ENCODE measurements at regions not wholly inside any gene's neighbourhood (a gene's known extent, or its start where the extent isn't known, plus 50 kb on each side); places are given as distances from the start of the nearest gene placed in this dataset.
A peak's percentile ranks its signal among the peaks of the same experiment; 100 is the strongest.

DNA sequence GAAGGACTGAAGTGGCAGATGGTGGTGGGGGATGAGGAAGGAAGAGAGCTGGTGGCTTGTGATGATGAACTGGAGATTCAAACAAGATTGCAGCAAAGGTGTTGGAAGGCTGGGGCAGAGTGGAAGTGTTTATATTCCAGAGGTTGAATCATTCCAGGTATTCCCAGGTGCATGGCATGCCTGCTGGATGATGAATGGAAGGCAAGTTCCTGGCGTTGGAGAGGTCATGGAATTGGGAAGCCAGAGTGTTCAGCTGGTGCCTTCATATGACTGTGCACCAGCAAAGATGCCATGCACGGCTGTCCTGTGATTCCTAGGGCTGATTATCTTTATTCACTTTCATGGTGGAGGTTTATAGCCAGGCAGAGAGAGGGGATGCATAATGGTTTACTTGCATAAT is 135.8 kb upstream of the PUDP start:
- no peak for DNase-seq (ENCODE audit: low read depth, low spot score)

DNA sequence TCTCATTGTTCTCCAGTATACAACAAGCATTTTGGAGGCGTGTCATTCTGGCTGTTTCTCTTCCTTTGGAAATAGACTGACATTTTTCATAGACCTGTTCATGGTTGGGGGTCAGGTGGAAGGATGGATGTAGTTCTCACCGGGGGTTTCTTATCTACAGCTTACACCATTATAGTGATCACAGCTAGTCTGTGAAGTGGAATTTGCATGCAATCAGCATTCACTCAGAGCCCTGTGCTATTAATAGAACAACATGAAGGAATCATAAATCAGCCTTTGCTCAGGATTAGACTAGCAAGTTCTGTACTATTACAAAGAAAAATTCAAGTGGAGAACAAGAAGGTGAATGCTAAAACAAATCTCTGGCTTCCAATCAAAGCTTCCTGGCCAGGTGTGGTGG is 132.6 kb upstream of the PUDP start:
- DNase-seq (ENCODE audit: low read depth, low spot score): no peak

DNA sequence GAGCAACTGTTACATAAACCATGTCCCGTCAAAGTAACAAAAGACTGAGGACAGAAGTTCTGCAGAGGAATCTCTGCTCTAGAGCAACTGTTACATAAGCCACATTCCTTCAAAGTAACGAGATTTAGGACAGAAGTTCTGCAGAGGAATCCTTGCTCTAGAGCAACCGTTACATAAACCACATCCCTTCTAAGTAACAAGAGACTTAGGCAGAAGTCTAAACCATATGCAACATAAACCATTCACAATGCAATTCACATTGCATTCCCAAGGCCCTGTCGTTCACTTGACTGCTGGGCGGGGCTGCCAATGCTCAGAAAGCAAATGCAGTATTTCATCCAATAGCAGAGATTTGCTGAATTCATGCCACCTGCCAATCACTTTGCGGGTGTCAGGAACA is 124.4 kb upstream of the PUDP start:
- no peak for DNase-seq (ENCODE audit: low read depth, low spot score)

DNA sequence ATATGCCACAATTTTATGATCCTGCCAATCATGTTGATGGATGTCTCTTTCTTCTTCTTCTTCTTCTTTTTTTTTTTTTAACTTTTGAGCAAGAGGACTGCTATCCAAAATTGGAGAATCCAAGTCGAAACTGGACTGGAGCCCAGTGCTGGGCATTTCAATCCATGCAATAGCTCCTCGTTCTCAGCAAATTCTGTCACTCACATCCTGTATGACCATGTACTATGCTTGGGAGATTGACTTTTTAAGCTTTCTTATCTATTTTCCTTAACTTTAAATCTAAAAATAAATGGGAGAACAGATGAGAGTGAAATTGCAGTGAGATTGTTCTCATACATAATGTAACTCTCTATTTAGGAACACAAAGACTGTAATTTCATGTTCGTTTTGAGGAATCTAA is 123.0 kb upstream of the PUDP start:
- DNase-seq (ENCODE audit: low read depth, low spot score): no peak

DNA sequence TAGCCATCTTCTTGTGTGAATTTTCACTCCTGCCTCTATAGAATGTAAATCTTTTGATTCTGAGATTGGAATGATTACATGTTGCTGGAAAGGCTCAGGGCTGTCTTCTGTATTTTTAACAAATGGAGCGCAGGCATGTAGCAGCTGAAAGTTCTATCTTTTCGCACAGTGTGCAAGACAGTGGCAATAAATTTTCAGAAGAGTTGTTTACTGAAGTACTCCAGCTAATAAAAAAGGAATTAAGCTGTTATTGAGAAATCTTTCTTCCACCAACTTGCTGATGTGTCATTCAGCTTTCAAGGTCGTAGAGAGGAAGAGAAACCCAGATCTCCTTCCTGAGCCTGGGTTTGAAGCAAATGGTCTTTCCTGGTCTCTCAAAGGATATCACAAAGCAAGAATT is 122.0 kb upstream of the PUDP start:
- DNase-seq (ENCODE audit: low read depth, low spot score): no peak

DNA sequence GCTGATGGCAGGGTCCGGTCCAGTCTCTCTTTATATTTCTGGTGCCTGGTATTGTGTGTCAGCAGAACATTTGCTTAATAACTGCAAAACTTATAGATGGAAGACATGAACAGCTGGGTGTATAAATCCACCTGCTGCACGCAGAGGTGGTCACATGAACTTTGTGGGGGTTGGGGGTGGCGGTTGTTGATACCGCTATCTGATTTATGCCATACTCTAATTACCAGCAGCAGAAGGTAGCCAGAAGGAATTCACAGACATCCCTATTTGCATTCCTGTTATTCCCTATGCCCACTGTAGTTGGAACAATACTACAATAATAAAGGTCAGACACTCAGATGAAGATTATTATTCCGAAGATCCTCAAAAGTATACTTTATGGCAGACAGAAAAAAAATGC is 121.6 kb upstream of the PUDP start:
- no peak for DNase-seq (ENCODE audit: low read depth, low spot score)

DNA sequence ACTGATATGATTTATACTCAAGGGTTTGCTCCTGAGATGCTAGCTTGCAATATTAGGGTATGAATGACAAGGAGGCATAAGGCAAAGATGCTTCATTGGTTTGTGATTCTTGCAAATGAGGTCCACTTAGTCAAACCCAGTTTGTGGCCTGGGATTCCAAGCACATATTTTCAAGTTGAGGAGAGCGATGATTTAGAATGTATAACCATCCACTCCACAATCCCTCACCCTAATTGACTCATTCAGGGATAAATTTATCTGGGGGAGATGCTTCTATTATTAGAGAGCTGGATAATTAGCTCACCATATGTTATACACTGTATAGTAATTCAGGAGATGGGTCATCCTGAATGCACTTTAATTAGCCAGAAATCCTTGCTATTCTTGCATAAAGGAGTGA is 118.3 kb upstream of the PUDP start:
- DNase-seq (ENCODE audit: low read depth, low spot score): no peak

DNA sequence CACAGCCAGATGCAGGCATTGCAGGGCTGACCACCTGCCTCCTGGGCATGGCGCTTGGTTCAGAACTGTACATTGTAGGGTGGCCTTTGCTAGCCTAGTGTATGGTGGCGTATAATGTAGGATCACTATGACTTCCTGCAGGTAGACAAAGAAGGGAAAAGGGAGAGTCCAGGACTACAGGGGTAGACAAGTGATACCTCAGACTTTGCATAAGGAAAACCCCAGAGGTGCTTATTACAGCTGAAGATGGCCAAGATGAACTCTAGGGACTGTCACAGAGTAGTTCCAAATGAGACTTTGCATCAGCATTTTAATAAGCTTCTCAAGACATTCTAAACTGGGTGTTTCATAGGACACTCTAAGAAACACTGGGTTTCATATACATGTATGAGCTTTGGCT is 116.4 kb upstream of the PUDP start:
- DNase-seq (ENCODE audit: low read depth, low spot score): no peak

DNA sequence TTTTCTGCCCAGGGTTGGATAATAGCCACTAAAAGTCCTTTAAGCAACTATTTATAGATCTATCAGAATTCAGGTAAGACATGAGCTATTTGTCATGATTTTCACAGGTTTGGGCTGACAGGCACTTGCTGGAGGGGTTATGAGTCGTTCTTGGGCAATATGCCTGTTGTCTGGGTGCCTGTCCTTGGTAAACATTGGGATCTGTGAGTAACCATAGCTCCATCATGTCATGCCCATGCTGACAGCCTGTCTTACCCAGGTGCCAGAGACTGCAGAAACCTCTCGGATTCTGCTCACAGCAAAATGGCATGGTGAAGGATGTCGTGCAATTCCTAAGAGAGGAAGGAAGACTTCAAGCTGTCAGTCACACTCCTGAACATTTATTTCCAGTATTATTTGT is 116.0 kb upstream of the PUDP start:
- DNase-seq (ENCODE audit: low read depth, low spot score): no peak

DNA sequence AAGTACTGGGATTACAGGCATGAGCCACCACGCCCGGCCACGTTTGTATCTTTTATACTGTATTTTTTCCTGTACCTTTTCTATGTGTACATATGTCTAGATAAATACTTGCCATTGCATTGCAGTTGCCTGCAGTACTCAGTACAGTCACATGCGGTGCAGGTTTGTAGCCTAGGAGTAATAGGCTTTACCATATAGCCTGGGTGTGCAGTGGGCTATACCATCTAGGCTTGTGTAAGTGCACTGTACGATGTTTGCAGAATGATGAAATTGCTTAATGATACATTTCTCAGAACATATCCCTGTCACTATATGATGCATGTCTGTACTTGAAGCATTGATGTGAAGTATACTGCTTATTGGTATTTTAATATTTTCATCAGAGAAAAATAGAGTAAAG is 115.4 kb upstream of the PUDP start:
- DNase-seq (ENCODE audit: low read depth, low spot score): no peak

DNA sequence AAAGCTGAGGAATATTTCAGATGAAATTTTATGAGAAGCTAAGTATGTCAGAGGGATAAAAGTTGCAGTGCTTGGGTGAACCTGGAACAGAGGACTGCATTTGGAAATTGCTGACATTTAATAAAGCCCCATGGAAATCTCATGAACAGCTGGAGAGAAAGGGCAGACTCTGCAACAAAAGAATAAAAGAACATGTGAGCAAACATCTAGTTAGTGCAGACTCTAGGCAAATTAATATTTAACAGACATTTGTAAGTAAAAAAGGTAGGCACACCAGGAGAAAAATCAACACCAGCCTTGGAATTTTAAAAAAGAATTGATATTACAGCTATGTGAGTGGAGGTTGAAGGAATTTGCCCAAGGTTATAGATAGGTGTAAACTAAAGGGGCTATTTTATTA is 114.6 kb upstream of the PUDP start:
- no peak for DNase-seq (ENCODE audit: low read depth, low spot score)

DNA sequence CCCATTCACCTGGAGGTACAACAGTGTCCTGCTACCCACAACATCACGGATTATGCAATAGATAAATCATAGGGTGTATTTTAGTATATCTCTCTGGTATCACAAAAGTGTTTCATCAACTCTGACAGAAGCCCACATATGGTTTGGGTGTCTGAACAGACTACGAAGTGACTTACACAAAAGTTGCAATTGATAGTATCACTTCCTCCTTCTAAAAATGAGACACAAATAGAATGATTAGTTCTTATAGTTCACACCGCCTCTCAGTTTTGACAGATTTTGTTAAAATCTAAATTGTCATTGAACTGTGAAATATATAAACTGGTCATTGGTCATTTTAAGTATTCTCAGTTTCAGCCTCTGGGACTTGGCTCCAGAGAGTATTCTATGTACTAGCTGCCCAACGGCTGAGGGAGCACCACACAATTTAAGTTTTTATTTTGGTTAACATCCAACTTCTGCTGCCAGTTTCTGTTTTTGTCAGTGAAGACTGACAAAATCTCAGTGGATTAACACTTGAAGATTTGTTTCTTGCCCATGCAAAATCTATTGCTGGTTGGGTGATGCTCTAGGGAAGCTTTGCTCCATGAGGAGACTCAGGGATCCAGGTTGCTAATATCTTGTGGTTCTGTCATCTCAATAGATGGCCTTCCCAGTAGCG is 113.8 kb upstream of the PUDP start:
- no peak for DNase-seq (ENCODE audit: low read depth, low spot score)

DNA sequence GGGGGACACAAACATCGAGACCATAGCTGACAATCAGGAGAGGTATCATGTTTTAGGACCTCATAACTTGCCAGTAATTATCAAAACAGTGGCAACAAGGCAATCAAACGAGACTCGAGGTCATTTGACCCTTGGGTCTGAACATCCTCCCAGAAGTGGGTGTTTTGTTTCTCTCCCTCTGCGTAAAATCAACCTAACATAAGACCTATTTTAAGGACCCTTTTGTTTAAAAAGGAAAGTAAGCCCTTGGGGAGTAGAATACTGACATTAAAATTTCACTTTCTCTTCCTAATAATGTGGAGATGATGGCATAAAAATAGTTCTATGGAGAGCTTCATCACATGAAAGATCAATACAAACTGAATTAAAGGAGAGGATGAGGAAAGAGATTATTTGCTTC is 106.2 kb upstream of the PUDP start:
- DNase-seq (ENCODE audit: low read depth, low spot score): no peak

DNA sequence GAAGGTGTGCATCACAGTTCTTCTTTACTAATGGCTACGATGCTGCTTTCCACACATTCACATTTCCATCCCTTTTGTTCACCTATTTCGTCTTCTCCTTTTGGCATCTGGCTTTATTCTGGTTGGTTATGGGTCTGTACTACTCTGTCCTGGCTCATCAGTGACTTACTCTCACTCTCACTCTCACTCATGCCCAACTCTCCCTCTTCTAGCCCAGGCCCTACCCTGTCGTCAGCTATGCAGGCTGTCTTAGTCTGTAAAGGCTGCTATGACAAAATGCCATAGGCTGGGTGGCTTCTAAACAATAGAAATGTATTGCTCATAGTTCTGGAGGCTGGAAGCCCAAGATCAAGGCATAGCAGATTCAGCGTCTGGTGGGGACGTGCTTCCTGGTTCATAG is 105.6 kb upstream of the PUDP start:
- no peak for DNase-seq (ENCODE audit: low read depth, low spot score)

DNA sequence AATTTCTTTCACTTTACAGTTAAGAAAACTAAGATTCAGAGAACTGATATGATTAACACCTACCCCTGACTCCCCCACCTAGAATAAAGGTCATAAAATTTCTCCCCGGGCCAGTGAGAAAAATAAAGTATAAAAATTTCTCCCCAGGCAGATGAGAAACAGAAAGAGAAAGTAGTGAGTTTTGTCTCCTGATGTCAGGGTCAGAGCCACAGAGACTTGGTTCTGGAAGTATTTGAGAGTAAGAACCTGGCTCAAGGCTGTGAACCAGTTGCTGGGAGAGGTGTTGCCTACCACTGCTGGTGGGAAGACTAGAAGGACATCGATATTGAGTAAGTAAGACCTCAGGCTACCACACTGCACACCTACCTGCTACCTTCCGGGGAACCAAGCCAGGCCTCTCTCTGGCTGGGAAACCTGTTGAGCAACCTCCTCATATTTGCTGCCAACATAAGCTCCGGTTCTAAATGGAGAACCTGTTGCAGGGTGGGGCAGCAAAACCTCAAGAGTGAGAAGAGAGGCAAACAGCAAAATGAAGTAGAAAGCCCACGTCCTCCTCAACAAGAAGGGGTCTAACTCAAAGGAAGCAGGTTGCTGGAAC is 104.2 kb upstream of the PUDP start:
- DNase-seq (ENCODE audit: low read depth, low spot score): no peak

DNA sequence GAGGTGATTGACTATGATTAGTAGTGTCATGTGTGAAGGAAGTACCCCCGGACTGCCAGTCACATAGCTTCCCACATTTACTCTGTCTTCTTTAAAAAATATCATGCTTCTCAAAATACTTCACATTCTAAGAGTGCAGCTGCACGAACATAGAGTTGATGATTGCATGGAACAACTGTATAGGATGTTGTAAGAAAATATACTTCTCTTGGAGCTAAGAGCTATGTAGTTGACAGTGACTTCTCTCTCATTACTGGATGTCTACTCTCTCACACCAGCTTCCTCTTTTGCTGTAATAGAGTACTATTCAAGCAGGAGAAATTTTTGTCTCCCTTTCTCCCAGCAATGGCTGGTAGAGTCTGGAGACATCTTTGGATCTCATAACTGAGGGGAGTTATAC is 99.4 kb upstream of the PUDP start:
- no peak for DNase-seq (ENCODE audit: low read depth, low spot score)

DNA sequence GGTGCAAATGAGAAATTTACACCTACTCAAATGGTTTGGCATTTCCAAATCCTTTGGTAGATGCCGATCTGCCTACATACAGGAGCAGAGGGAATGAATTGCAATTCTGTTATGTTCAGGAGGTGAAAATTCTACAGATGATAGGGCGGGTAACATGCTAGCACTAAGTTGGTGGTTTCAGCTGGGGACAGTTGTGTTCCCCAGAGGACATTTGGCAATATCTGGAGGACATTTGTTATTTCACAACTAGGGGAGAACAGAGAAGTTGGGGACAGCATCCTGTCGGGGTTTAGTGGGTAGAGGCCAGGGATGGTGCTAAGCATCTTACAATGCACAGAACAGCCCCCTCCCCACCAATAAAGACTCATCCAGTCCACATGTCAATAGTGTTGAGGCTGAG is 96.5 kb upstream of the PUDP start:
- no peak for DNase-seq (ENCODE audit: low read depth, low spot score)

DNA sequence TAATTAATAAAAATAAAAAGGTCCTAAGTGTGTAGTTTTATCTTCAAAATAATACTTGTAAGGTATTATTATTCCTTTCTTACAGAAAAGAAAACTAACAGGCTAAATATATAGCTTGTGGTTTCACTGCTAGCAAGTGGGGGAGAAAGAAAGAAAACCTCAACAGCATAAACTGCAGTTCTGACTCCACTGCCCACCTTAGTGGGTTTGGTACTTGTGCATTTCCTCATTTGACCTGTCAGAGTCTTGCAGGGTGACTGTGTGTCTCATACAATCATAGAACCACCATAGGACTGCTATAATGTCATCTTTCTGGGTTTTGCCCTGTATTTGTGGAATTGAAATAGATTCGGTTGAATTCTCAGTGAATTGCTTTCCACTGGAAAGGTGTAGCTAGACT is 94.7 kb upstream of the PUDP start:
- DNase-seq (ENCODE audit: low read depth, low spot score): no peak

DNA sequence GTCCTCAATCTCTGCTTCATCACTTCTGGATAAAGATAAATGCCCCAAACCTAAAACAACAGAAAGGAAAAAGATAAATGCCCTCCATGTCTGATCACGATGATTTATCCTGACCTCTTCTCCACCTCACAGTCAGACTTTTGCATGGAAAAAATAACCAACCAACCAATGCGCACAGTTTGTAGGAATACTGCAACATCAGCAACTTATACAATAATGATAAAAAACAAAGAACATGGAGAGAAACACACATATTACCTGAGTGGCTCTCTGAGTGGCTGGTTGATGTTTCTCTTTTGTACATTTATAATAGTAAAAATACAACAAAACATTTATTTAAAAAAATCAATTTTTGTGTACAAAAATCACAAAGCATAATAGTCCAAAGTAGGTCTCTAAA is 93.0 kb upstream of the PUDP start:
- no peak for DNase-seq (ENCODE audit: low read depth, low spot score)

DNA sequence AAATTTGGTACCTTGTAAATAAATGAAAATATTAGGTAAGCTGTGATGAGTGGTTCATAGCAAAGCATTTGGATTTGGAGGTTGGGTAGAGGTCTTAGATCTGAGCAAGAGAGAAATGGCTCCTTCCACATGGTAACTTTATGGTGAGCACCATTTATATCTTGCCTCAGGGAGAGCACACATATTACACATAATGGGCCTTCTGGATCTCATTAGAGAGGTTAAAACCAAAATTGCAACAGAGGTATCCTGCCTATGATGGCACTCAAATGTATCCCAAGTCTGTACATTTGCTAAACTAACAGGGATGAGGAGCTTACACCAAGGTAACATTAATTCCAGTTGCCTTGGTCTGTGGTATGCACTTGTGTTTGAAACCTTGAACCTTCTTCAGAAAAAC is 87.1 kb upstream of the PUDP start:
- no peak for DNase-seq (ENCODE audit: low read depth, low spot score)

DNA sequence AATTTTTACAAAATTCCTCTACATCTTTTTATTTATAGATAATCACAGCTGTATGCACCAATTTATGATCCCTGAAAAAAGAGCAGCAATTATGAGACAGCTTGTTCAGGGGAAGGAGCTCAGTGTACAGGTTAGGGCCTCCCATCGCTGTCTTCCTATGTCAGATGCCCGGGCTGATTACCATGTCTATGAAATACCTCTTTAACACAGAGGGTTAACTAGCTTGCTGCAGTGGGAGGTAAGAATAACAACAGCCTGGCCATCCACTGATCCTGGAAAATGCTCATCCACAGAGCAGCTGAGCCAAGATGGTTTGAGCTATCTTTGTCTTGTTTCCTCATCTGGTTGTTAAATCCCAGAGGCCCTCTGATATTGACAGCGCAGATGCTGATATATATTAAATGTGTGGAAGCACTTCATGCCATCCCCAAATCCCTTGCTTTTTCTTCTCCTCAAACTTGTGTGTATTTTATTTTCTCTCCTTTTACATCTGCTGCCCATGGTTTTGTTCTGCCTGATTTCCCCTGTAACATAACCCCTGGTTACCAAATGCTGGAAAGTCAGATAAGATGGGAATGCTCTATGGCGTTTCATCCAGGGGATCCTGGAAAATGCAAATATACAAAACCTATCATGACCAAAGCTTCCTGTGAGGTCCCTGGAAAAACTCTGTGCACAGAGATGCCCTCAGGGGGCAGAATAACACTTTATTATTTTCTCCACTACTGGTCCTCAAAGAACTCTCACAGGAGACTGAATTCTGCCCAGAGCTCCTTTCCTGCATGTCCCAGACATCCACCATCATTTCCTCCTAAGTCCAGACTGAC is 85.8 kb upstream of the PUDP start:
- peak; percentile 2 for DNase-seq (ENCODE audit: low read depth, low spot score)

DNA sequence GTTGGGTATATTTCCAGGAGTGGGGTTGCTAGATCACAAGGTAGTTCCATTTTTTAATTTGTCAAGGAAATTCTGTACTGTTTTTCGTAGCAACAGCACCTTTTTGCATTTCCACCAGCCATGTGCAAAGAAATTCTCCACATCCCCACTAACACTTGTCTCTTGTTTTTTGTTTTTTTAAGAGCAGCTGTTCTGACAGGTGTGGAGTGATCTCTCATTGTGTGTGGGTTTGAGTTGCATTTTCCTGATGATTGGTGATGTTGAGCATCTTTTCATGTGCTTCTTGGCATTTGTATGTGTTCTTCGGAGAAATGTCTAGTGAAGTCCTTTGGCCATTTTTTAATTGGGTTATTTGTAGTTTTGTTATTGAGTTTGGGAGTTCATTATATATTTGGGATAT is 80.3 kb upstream of the PUDP start:
- DNase-seq (ENCODE audit: low read depth, low spot score): no peak

DNA sequence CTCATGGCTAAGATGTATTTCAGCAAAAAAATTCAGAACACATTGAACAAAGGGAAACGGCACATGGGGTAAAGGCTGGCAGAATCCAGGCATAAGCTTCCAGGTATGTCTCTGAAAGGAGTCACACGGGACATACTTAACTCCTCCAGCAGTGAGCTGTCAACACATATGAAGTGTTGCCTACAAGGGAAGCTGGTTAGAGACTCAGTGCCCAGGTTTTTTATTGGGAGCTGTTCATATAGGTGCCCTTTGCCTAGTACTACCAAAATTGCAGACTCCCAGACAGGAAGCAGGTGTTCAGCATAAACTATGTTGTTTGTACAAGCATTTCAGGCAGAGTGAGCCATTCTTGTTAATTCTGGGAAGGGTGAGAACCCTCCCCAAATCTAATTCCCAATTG is 77.4 kb upstream of the PUDP start:
- DNase-seq (ENCODE audit: low read depth, low spot score): no peak
